Upper lobe of right lung (tissue), 1 donor: ENCODE measurements at regions not wholly inside any gene's neighbourhood (a gene's known extent, or its start where the extent isn't known, plus 50 kb on each side); places are given as distances from the start of the nearest gene placed in this dataset.

Experiments
- ATAC-seq: fragments of 200-7000 bp; cut with Tn5 transposase; one replicate; pipeline ENCODE4 v1.9.1; 2020; ENCODE audit warnings: mild to moderate bottlenecking, moderate library complexity
- DNase-seq: peaks from one replicate; pipeline ENCODE4 v3.0.0-alpha.2; 2020
- H3K27ac ChIP-seq: fragments of 200-600 bp; one replicate; pipeline ENCODE4 v1.8.0; 2022
- H3K27me3 ChIP-seq: fragments of 200-600 bp; one replicate; pipeline ENCODE4 v1.8.0; 2022; ENCODE audit warnings: mild to moderate bottlenecking
- H3K36me3 ChIP-seq: fragments of 200-600 bp; one replicate; pipeline ENCODE4 v1.8.0; 2022
- H3K4me1 ChIP-seq: fragments of 200-600 bp; one replicate; pipeline ENCODE4 v1.8.0; 2022
- H3K4me3 ChIP-seq: fragments of 200-600 bp; one replicate; pipeline ENCODE4 v1.8.0; 2022; ENCODE audit warnings: mild to moderate bottlenecking
- H3K9me3 ChIP-seq: fragments of 200-600 bp; one replicate; pipeline ENCODE4 v1.8.0; 2022
- intact Hi-C: fragments of 100-400 bp; cut with DNase I; formaldehyde crosslinking; loops from one replicate; pipeline ENCODE4 v1.11.0; 2022
- TF ChIP-seq, protein P1 (sequence below): fragments of 200-600 bp; IDR thresholded peaks from one replicate; pipeline ENCODE4 v1.8.0; 2022; ENCODE audit warnings: antibody characterized with exemption
- donor health status: DM: no; HTN: yes; CAD: no; lungs with severe emphysema.

DNA sequence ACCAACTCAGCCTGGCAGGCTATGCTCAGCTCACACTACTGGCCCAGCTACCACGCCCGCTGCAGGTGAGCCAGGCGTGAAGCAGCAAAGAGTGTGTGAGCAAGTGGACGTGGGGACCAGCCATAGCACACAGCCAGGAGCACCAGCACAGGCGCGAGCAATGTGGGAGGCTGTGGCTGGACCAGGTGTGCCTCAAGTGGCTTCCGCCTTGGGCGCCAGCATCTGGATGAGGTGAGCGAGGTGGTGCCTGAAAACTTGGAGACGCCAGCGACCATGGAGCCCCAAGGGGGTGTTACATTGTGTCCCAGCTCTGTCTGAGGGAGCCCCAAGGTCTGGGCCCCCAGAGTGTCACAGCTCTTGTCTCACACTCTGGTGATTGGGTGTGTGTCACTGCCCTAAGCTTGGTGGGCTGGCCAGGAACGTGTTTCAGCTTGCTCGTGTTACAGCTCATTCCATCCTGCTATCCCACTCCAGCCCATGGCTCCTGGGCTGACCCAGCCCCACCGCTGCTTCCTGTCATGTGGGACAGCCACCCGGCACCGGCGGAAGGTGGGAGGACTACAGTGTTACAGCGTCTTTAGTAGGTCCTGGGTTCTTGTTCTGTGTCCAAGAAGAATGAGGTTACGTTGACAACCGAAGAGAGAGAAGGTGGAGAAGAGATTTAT, 508.0 kb upstream of the MMS22L start:
- Histone ChIP-seq H3K4me3 (no peak overlapping the region), H3K9me3 (no peaks in the 10 kb centered on the region), H3K27ac (no peak overlapping the region), H3K27me3 (no peaks in the 10 kb centered on the region), H3K36me3 (no peaks in the 10 kb centered on the region), H3K4me1 (no peaks in the 10 kb centered on the region)
- ATAC-seq (peak; percentile 17), DNase-seq (no peak)
- TF ChIP-seq, protein P1, sequence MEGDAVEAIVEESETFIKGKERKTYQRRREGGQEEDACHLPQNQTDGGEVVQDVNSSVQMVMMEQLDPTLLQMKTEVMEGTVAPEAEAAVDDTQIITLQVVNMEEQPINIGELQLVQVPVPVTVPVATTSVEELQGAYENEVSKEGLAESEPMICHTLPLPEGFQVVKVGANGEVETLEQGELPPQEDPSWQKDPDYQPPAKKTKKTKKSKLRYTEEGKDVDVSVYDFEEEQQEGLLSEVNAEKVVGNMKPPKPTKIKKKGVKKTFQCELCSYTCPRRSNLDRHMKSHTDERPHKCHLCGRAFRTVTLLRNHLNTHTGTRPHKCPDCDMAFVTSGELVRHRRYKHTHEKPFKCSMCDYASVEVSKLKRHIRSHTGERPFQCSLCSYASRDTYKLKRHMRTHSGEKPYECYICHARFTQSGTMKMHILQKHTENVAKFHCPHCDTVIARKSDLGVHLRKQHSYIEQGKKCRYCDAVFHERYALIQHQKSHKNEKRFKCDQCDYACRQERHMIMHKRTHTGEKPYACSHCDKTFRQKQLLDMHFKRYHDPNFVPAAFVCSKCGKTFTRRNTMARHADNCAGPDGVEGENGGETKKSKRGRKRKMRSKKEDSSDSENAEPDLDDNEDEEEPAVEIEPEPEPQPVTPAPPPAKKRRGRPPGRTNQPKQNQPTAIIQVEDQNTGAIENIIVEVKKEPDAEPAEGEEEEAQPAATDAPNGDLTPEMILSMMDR: no peak
- intact Hi-C loops: no loop called here

DNA sequence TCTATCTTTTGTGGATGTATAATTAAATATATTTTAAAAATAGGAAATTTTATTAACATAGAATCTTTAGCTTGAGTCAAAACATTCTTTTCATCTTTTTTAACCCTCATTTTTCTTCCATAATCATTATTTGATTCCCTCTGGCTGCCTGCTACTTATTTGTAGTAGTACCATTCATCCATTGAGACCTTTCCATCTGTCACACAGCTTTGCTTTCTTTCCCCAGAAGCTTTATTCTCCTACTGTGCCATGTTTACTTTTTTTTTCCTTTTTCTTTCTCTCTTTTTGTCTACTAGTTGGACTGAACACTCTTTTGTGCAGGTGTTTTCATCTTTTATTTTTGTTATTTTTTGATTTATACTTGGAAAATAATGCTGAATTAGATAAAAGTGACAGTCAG, 522.6 kb upstream of the MMS22L start:
- TF ChIP-seq, protein P1: no peak

GRCh38 chr6:97812940-97813339, 529.9 kb upstream of the MMS22L start:
- no peaks in the 10 kb centered on the region for H3K36me3 ChIP-seq
- no peak for DNase-seq
- TF ChIP-seq, protein P1: no peak
- no peak for ATAC-seq
- intact Hi-C loops: no loop called here
- H3K4me1 ChIP-seq: no peaks in the 10 kb centered on the region
- H3K9me3 ChIP-seq: no peaks in the 10 kb centered on the region
- no peaks in the 10 kb centered on the region for H3K27me3 ChIP-seq
- H3K4me3 ChIP-seq: no peak overlapping the region
- H3K27ac ChIP-seq: no peak overlapping the region

More for the DNA sequence above, 522.6 kb upstream of the MMS22L start:
- Histone ChIP-seq H3K9me3 (no peaks in the 10 kb centered on the region), H3K27ac (no peak overlapping the region), H3K4me3 (no peak overlapping the region), H3K4me1 (no peaks in the 10 kb centered on the region), H3K27me3 (no peaks in the 10 kb centered on the region), H3K36me3 (no peaks in the 10 kb centered on the region)
- no peak for DNase-seq
- intact Hi-C loops: no loop called here
- ATAC-seq: no peak

DNA sequence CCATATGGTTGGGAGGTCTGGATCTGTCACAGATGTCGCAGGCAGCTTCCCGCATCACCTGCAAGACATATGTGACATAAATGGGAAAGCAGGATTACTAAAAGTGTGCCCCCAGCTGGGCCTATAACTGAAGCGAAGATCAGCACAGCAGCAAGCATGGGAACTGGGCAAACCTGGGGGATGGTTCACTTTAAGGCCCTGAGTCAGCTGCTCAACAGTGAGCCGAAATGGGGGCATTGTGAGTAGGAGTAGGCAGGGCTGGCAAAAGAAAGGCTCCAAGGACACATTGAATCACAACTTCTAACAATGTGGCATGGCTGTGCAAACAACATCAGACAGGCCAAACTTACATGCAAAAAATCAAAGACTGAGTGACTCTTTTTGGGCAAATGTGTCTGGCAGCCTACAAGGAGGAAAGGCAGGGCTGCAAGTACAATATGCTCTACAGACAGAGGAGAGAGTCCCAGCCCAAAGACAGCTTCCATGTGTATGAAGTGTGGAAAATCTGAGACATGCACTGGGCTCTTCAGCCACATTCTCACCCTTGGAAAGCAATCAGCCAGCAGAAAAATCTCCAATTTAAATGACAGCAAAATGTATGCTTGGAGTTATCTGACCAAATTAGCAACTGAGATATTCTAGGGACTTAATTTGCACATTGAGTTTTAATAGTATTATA, 531.0 kb upstream of the MMS22L start:
- TF ChIP-seq, protein P1: no peak
- Histone ChIP-seq H3K4me3 (no peak overlapping the region), H3K4me1 (no peaks in the 10 kb centered on the region), H3K36me3 (no peaks in the 10 kb centered on the region), H3K27ac (no peak overlapping the region), H3K27me3 (no peaks in the 10 kb centered on the region), H3K9me3 (no peaks in the 10 kb centered on the region)
- ATAC-seq: no peak
- DNase-seq: no peak
- intact Hi-C loops: no loop called here

DNA sequence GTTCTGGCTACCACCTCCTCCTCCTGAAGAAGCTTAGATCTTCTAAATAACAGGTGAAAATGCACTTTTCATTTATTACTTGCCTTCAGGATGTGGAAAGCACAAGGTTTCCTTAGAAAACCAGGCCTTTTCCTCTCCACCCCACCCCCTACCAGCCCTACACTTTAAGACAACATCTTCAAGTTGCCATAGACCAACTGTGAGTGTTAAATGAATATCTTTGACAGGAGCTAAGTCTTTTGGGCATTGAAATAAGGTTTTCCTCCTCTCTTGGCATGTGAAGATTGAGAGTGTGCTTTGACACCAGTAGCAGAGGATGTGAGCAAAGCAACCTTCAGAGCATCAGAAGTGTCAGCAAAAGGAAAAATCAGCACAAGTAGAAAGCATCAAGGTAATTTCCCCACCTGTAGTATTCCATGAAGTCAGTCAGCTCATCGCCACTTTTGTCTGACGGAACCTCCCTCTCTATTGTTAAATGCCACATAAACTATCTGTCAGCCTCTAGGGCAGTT, 532.3 kb upstream of the MMS22L start:
- H3K27me3 ChIP-seq: no peaks in the 10 kb centered on the region
- H3K27ac ChIP-seq: no peak overlapping the region
- H3K9me3 ChIP-seq: no peaks in the 10 kb centered on the region
- TF ChIP-seq, protein P1: no peak
- DNase-seq: no peak
- H3K4me3 ChIP-seq: no peak overlapping the region
- no peaks in the 10 kb centered on the region for H3K36me3 ChIP-seq
- no peak for ATAC-seq
- intact Hi-C loops: no loop called here
- no peaks in the 10 kb centered on the region for H3K4me1 ChIP-seq
